ENCODE measurements at regions not wholly inside any gene's neighbourhood (a gene's known extent, or its start where the extent isn't known, plus 50 kb on each side); places are given as distances from the start of the nearest gene placed in this dataset.
"Not testable (repeated sequence)": the region's sequence is repeated elsewhere in the genome, so short reads cannot be mapped to it uniquely, and the experiment has no call there.

DNA sequence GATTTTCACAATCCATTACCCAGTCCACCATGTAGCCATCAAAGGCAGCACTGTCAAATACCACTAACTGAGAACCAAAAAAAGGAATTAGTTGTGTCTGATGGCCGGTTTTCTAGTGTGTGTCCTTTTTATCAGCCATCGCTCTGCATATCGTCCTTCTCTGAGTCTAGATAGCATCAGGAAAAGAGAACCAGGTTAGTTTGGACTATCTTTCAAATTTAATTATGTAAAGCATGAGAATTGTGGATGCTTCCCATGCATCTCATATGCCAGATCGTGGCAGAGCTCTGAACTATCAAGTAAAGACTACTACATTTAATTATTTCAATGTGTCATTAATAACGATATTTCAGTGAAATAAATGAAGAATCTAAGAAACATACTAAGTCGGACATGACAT, 691.9 kb downstream of the FAM181B start:
- DNase-seq (ENCODE audit: insufficient read length) = no peak
- no peak for FAIRE-seq
- TF ChIP-seq POLR2AphosphoS5 (IDR thresholded peaks at IDR 0.05; ENCODE audit: low read depth, low read length) = no peak
- TF ChIP-seq TAF1 (IDR thresholded peaks at IDR 0.05; ENCODE audit: borderline replicate concordance, low read depth, low read length) = no peak

GRCh38 chr11:82038154-82038553, 695.5 kb downstream of the FAM181B start:
- no peak for DNase-seq (ENCODE audit: insufficient read length)
- TF ChIP-seq TAF1 (IDR thresholded peaks at IDR 0.05; ENCODE audit: borderline replicate concordance, low read depth, low read length) (no peak), POLR2AphosphoS5 (IDR thresholded peaks at IDR 0.05; ENCODE audit: low read depth, low read length) (no peak), POLR2A (IDR thresholded peaks at IDR 0.05; ENCODE audit: low read depth, low read length) (no peak)
- FAIRE-seq = no peak

GRCh38 chr11:82034527-82034926, 699.1 kb downstream of the FAM181B start:
- DNase-seq (ENCODE audit: insufficient read length) = no peak
- TF ChIP-seq TAF1 (IDR thresholded peaks at IDR 0.05; ENCODE audit: borderline replicate concordance, low read depth, low read length) (no peak), POLR2A (IDR thresholded peaks at IDR 0.05; ENCODE audit: low read depth, low read length) (no peak), POLR2AphosphoS5 (IDR thresholded peaks at IDR 0.05; ENCODE audit: low read depth, low read length) (no peak)
- FAIRE-seq = no peak

GRCh38 chr11:82027335-82027734, 706.3 kb downstream of the FAM181B start:
- not testable (repeated sequence) for DNase-seq (ENCODE audit: insufficient read length); FAIRE-seq

GRCh38 chr11:82024760-82025159, 708.9 kb downstream of the FAM181B start:
- FAIRE-seq = no peak
- TF ChIP-seq POLR2AphosphoS5 (IDR thresholded peaks at IDR 0.05; ENCODE audit: low read depth, low read length) (no peak), TAF1 (IDR thresholded peaks at IDR 0.05; ENCODE audit: borderline replicate concordance, low read depth, low read length) (no peak), POLR2A (IDR thresholded peaks at IDR 0.05; ENCODE audit: low read depth, low read length) (no peak)

GRCh38 chr11:82012276-82012675, 721.4 kb downstream of the FAM181B start:
- FAIRE-seq = no peak
- DNase-seq (ENCODE audit: insufficient read length) = no peak
- TF ChIP-seq TAF1 (IDR thresholded peaks at IDR 0.05; ENCODE audit: borderline replicate concordance, low read depth, low read length) = no peak
- no peak for TF ChIP-seq POLR2A (IDR thresholded peaks at IDR 0.05; ENCODE audit: low read depth, low read length)
- TF ChIP-seq POLR2AphosphoS5 (IDR thresholded peaks at IDR 0.05; ENCODE audit: low read depth, low read length) = no peak

More at GRCh38 chr11:82024760-82025159, 708.9 kb downstream of the FAM181B start:
- no peak for DNase-seq (ENCODE audit: insufficient read length)

- no peak for TF ChIP-seq POLR2AphosphoS5 (IDR thresholded peaks at IDR 0.05; ENCODE audit: low read depth, low read length)
- TF ChIP-seq POLR2A (IDR thresholded peaks at IDR 0.05; ENCODE audit: low read depth, low read length) = no peak
- TF ChIP-seq TAF1 (IDR thresholded peaks at IDR 0.05; ENCODE audit: borderline replicate concordance, low read depth, low read length) = no peak
- FAIRE-seq = no peak
- no peak for DNase-seq (ENCODE audit: insufficient read length)
Measured at GRCh38 chr11:82009133-82009532, 724.5 kb downstream of the FAM181B start.

- TF ChIP-seq POLR2AphosphoS5 (IDR thresholded peaks at IDR 0.05; ENCODE audit: low read depth, low read length) (no peak), TAF1 (IDR thresholded peaks at IDR 0.05; ENCODE audit: borderline replicate concordance, low read depth, low read length) (no peak), POLR2A (IDR thresholded peaks at IDR 0.05; ENCODE audit: low read depth, low read length) (no peak)
- FAIRE-seq (no peak), DNase-seq (ENCODE audit: insufficient read length) (no peak)
Measured at GRCh38 chr11:82007521-82007920, 726.1 kb downstream of the FAM181B start.

GRCh38 chr11:82004537-82005213, 729.0 kb downstream of the FAM181B start:
- FAIRE-seq = no peak
- TF ChIP-seq POLR2A (IDR thresholded peaks at IDR 0.05; ENCODE audit: low read depth, low read length) (no peak), TAF1 (IDR thresholded peaks at IDR 0.05; ENCODE audit: borderline replicate concordance, low read depth, low read length) (no peak), POLR2AphosphoS5 (IDR thresholded peaks at IDR 0.05; ENCODE audit: low read depth, low read length) (no peak)
- DNase-seq (ENCODE audit: insufficient read length) = no peak

DNA sequence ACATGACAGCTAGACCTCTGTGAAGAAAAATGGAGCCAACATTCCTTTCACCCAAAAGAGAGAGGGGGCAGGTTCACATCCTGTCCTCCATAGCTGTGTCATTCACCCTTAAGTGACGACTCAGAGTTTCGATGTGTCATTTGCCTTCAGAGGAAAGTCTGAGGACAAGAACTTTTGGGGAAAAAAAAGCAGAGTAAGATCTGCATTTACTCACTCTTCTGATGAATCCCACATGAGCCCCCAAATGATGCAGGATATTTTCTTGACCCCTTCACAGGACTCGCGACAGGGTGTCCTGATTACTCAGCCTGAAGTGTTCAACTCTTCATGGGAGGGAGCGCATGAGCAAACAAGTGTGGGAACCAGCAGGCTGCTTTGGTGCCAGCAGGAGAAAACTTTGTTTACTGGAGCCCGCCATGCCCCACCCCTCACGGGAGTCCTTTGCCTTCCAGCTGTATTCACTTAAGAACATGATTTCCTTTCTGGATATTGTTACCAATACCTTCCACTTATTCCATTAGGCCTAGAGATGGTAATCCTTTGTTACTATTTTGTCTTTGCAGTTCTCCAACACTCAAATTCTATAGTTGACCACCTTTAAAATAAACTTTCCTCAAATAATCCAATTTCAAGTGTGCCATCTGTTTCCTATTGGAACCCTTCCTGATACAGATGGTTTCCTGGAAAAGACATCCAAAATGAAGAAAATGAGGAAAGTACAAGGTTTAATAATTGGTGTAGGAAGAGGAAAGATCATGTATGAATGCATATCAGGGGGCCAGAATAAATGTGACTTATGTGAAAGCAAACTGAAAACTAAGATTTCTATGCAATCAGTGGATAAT, 729.8 kb downstream of the FAM181B start:
- DNase-seq (ENCODE audit: insufficient read length) (no peak), FAIRE-seq (no peak)
- TF ChIP-seq TAF1 (IDR thresholded peaks at IDR 0.05; ENCODE audit: borderline replicate concordance, low read depth, low read length) (no peak), POLR2A (IDR thresholded peaks at IDR 0.05; ENCODE audit: low read depth, low read length) (no peak), POLR2AphosphoS5 (IDR thresholded peaks at IDR 0.05; ENCODE audit: low read depth, low read length) (no peak)

- FAIRE-seq (no peak), DNase-seq (ENCODE audit: insufficient read length) (no peak)
- TF ChIP-seq POLR2A (IDR thresholded peaks at IDR 0.05; ENCODE audit: low read depth, low read length) (no peak), TAF1 (IDR thresholded peaks at IDR 0.05; ENCODE audit: borderline replicate concordance, low read depth, low read length) (no peak), POLR2AphosphoS5 (IDR thresholded peaks at IDR 0.05; ENCODE audit: low read depth, low read length) (no peak)
Measured at GRCh38 chr11:82003024-82003423, 730.6 kb downstream of the FAM181B start.

- FAIRE-seq (no peak), DNase-seq (ENCODE audit: insufficient read length) (no peak)
- TF ChIP-seq POLR2A (IDR thresholded peaks at IDR 0.05; ENCODE audit: low read depth, low read length) (no peak), POLR2AphosphoS5 (IDR thresholded peaks at IDR 0.05; ENCODE audit: low read depth, low read length) (no peak), TAF1 (IDR thresholded peaks at IDR 0.05; ENCODE audit: borderline replicate concordance, low read depth, low read length) (no peak)
Measured at GRCh38 chr11:81995889-81996288, 737.8 kb downstream of the FAM181B start.

Measured in GM12892 (cell line).